ENCODE measurements at regions not wholly inside any gene's neighbourhood (a gene's known extent, or its start where the extent isn't known, plus 50 kb on each side); places are given as distances from the start of the nearest gene placed in this dataset.
"Not testable (repeated sequence)": the region's sequence is repeated elsewhere in the genome, so short reads cannot be mapped to it uniquely, and the experiment has no call there.

DNA sequence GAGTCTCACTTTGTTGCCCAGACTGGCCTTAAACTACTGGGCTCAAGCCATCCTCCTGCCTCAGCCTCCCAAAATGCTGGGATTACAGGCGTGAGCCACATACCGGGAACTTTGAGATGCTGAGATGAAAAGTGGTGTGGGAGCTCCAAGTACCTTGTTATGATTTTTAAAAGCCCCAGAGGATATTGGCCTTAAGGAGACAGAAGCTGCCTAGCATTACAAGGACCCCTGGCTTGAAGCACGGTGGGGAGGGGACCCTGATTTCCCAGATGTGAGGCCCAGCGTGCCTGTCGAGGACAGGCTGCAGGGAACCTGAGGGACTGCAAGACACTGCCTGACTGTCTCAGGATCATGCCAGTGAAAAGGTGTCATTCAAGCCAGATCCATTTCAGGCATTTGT lies 75.3 kb upstream of the TIAM2 start:
- intact Hi-C loops (cut with DNase I), result no loop called here
- no peak for ATAC-seq

GRCh38 chr6:154920495-154921200 lies 74.5 kb upstream of the TIAM2 start:
- intact Hi-C loops (cut with DNase I), result no loop called here
- ATAC-seq (no peak), DNase-seq (no peak)

More for the DNA sequence above, 75.3 kb upstream of the TIAM2 start:
- DNase-seq, result no peak

DNA sequence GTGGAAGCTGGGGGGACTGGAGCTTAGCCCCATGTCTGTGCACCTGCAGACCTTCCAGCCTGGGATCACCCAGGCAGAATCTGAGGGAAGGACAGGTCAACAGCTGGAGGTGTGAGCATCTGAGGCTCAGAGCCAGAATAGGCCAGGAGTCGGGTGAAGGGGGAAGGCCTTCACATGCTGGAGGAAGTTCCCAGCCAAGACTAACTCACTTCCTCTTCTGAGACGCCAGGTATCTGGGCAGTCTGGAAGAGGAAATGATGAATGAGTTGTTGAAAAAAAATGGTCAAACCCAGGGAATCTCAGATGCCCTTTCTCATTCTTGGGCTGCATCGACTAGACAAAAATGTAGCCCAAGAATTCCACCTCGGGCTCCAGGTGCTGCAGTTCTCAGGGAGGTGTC lies 73.6 kb upstream of the TIAM2 start:
- no peak for DNase-seq
- ATAC-seq, result no peak
- intact Hi-C loops (cut with DNase I), result no loop called here

GRCh38 chr6:154923199-154923869 lies 71.8 kb upstream of the TIAM2 start:
- ATAC-seq (peak in 1 of 2 donors; percentile 80), DNase-seq (no peak)
- intact Hi-C loops (cut with DNase I), result no loop called here

DNA sequence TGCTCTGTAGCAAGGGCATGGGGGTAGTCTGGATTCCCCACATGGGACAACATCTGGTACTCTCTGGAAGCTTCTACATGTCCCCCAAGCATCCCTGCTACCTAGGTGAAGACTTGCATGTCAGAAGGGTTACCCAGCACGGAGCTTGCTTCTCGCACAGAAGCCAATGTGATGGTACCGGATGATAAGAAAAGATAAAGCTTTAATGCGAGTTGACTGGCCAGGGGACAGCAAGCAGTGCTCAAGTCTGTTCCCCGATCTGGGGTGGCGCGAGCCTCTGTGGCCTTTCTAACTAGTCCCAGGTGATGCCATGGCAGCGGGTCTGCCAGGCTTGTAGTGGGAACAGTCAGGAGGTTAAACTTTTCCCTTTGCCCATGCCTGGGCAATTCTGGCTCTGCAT lies 70.0 kb upstream of the TIAM2 start:
- DNase-seq, result no peak
- ATAC-seq, result no peak
- intact Hi-C loops (cut with DNase I), result loop anchor here in 1 of 2 donors (5.0 kb wide), 1 partner anchor 322 kb away; no protein-coding TSS in a partner anchor

DNA sequence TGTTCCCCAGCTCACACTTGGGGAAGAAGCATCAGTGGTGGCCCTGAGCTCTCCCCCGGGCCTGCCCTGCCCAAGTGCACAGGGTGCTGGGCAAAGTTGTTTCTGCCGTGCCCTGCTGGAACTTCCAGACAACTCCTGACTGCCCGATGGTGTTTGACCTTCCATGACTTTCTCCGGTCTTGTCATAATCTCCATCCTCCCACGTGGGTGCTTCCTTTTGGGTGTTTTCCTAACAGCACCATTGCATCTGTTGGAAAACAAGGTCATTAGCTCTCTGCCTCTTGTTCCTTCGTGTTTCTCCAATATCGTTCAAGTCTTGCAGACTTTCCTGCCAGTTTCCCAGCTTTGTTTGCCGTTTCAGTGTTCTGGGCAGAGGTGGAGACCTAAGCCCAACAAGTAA lies 68.7 kb upstream of the TIAM2 start:
- DNase-seq (no peak), ATAC-seq (no peak)
- intact Hi-C loops (cut with DNase I), result loop anchor here in 1 of 2 donors (5.0 kb wide), 1 partner anchor 321 kb away; no protein-coding TSS in a partner anchor

GRCh38 chr6:154928325-154928922 lies 66.7 kb upstream of the TIAM2 start:
- ATAC-seq, result peak; percentile 58 to 86
- DNase-seq, result peak; percentile 54
- intact Hi-C loops (cut with DNase I), result loop anchor here in 1 of 2 donors (1.0 to 5.0 kb wide), 2 partner anchors 246 to 319 kb away; no protein-coding TSS in a partner anchor

GRCh38 chr6:154930451-154930851 lies 64.7 kb upstream of the TIAM2 start:
- DNase-seq (no peak), ATAC-seq (no peak)
- intact Hi-C loops (cut with DNase I), result loop anchor here in 1 of 2 donors (10.0 kb wide), 1 partner anchor 244 kb away; no protein-coding TSS in a partner anchor

- ATAC-seq, result no peak
- intact Hi-C loops (cut with DNase I), result loop anchor here in 1 of 2 donors (10.0 kb wide), 1 partner anchor 243 kb away; no protein-coding TSS in a partner anchor
- DNase-seq, result no peak
These were observed 63.2 kb upstream of the TIAM2 start for GRCh38 chr6:154931711-154932424.

- no peak for ATAC-seq
- intact Hi-C loops (cut with DNase I), result loop anchor here in 1 of 2 donors (10.0 kb wide), 1 partner anchor 242 kb away; no protein-coding TSS in a partner anchor
- no peak for DNase-seq
These were observed 62.5 kb upstream of the TIAM2 start for GRCh38 chr6:154932515-154933027.

- DNase-seq, result no peak
- intact Hi-C loops (cut with DNase I), result loop anchor here in 1 of 2 donors (10.0 kb wide), 1 partner anchor 241 kb away; no protein-coding TSS in a partner anchor
- ATAC-seq, result no peak
These were observed 61.8 kb upstream of the TIAM2 start for GRCh38 chr6:154933181-154933827.

DNA sequence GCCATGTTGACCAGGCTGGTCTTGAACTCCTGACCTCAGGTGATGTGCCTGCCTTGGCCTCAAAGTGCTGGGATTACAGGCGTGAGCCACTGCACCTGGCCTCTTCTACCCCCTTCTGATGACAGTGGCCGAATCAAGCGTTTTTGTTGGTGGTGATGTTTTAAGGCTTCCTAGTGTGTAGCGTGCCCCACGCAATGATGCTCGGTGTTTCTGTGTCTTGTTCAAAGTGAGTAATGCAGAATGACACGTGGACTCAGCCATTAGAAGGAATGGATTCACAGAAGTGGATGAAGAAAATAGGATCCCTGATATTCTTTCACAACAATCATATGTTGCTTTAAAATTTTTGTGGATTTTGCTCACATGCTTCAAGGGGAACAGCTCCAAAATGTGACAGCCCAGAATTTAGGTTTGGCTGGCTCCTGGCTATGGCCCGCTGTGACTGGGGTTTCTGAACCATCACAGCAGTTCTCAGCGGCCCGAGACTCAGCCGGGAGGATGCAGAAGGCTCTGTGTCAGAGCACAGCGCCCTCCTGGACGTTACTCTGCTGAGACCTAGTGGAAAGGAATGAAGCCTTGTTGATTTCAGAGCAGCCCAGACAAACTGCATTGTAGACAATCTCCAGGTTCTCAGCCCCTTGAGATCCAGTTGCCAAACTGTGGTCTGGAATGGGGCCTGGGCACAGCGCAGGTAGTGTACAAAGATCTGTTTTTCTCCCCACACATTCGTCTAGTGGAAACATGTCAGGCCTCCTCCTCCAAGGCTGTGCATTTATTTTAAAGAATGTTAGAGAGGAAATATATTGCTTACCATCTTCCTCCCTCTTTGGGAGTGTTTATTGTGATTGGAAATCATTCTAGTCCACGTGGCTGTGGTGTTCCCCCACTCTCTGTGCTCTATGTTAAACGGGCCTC lies 57.6 kb upstream of the TIAM2 start:
- DNase-seq, result no peak

DNA sequence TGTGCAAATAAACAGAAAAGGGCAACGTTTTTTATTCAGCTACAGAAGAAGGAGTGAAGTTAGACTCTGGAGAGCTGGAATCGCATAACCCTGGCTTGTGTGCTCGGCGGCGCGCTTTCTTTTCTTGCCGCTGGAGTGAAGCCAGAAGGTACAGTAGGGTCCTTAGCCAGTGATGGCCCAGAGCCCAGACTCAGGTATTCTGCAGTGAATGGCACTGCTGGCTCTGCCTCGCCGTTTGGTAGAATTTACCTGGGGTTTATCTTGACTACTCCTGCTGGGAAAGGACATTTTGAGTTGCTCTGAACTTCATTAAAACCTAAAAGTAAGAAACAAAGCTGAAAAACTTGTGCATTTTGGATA lies 56.9 kb upstream of the TIAM2 start:
- intact Hi-C loops (cut with DNase I), result loop anchor here in 1 of 2 donors (10.0 kb wide), 1 partner anchor 237 kb away; no protein-coding TSS in a partner anchor

More for the DNA sequence above, 57.6 kb upstream of the TIAM2 start:
- intact Hi-C loops (cut with DNase I), result loop anchor here in 1 of 2 donors (10.0 kb wide), 1 partner anchor 237 kb away; no protein-coding TSS in a partner anchor
- no peak for ATAC-seq

DNA sequence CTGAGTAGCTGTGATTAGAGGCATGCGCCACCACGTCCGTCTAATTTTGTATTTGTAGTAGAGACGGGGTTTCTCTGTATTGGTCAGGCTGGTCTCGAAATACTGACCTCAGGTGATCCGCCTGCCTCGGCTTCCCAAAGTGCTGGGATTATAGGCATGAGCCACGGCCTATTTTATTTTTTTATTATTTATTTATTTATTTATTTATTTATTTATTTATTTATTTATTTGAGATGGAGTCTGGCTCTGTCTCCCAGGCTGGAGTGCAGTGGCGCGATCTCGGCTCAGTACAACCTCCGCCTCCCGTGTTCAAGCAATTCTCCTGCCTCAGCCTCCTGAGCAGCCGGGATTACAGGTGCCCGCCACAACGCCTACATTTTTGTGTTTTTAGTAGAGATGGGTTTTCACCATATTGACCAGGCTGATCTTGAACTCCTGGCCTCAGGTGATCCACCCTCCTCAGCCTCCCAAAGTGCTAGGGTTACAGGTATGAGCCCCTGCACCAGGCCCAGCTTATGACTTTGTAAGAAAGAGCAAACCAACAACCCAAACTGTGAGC lies 56.3 kb upstream of the TIAM2 start:
- intact Hi-C loops (cut with DNase I), result loop anchor here in 1 of 2 donors (10.0 kb wide), 1 partner anchor 236 kb away; no protein-coding TSS in a partner anchor
- DNase-seq, ATAC-seq: not testable (repeated sequence)

More for the DNA sequence above, 56.9 kb upstream of the TIAM2 start:
- ATAC-seq (no peak), DNase-seq (no peak)

GRCh38 chr6:154942770-154943169 lies 52.3 kb upstream of the TIAM2 start:
- intact Hi-C loops (cut with DNase I), result no loop called here
- ATAC-seq, result no peak
- no peak for DNase-seq

DNA sequence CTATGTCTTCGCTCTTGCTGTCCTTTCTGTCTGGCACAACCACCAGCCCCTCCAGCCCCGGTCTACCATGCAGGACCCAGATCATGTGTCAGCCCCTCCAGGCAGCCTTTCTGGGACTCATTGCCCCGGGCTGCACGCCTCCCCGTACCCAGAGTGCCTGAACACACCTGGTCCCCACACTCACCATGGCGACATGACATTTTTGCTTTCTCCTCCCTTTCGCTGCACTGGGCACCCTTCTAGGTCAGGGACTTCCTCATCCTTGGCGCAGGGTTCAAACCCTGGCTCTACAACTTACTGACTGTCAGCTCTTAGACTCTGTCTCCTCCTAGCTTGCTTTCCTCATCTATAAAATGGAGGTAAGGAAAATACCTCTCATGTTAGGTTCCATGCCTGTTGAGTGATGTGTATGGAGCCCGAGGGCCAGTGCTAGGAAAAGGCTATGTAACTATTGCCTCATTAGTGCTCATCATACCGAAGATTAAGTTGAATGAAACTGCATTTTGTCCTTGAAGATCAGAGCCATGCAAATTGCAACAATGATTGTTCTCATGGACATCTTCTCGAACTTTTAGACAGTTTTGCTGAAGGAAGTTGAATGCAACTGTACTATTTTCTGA lies 49.7 kb upstream of the TIAM2 start:
- intact Hi-C loops (cut with DNase I), result no loop called here
- DNase-seq (no peak), ATAC-seq (no peak)

Data from left cardiac atrium (tissue), 4 donors.